Activated CD4-positive, alpha-beta T cell treated with anti-CD3 and anti-CD28 coated beads, Interleukin-2, Interleukin-4, amounts not matched to agents 100 ng/mL and 50 ng/mL, durations not matched to agents 16 hours and 8 hours (primary cell): ENCODE measurements at regions not wholly inside any gene's neighbourhood (a gene's known extent, or its start where the extent isn't known, plus 50 kb on each side); places are given as distances from the start of the nearest gene placed in this dataset.

Source experiments
- DNase-seq: peaks from one replicate; pipeline ENCODE4 v3.0.0-alpha.2; 2020; ENCODE audit warnings: low spot score

GRCh38 chr2:5409898-5410381 lies 282.2 kb upstream of the SOX11 start:
- DNase-seq = no peak

- DNase-seq = no peak
These were observed 281.0 kb upstream of the SOX11 start for GRCh38 chr2:5410991-5411700.

- no peak for DNase-seq
These were observed 280.2 kb upstream of the SOX11 start for GRCh38 chr2:5412001-5412400.

- DNase-seq = no peak
These were observed 258.3 kb upstream of the SOX11 start for GRCh38 chr2:5433855-5434254.

DNA sequence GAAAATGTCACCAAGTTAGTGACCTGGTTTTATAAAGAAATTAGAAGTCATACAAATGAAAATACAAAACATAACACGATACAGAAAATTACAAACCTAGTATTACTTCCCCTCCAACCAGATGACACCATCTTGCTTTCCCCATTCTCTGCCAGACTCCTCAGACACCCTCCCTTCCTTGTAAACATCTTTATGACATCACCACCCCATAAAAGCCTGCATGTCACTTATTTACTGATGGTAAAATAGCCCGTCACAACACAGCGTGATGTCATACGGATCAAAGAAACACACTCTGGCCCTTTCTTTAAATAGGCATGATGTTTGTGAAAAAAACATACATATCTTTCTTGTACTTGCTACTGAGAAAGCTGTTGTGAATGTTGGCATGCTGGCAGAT lies 254.8 kb upstream of the SOX11 start:
- no peak for DNase-seq

DNA sequence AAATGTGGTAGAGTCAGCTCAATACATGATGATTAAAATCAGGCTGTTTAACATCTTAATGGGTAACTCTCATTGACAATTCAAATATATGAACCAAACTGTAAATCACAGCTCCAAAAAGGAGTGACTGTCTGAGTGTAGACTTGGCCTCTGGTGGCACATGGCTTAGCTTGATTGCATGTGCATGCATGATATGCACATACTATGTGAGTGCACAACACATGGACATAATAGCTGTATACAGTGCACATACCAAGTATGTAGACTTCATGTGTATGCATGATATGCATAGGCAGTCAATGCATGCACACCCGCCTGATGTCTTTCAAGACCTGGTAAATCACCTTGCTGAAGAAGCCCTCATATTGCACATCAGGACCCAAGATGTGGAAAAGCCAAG lies 252.0 kb upstream of the SOX11 start:
- DNase-seq = no peak

- no peak for DNase-seq
These were observed 249.4 kb upstream of the SOX11 start for GRCh38 chr2:5442736-5443135.

DNA sequence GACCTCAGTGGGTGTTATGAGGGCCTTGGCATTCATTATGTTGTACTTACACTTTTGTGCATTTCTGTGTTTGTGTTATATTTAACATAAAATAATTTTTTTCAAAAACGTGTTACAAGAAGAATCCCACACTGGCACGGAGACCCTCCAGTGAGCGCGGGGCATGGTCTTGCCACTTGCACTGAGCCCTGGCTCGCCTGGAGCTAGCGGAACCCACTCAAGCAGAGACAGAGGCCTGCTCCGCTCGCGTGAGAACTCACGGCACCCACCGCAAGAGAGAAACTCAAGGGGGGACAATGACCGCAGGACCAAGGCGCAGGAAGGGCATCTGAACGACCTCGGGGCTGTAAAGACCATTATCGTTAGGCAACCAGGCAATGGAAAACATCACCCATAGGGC lies 248.0 kb upstream of the SOX11 start:
- DNase-seq = no peak

DNA sequence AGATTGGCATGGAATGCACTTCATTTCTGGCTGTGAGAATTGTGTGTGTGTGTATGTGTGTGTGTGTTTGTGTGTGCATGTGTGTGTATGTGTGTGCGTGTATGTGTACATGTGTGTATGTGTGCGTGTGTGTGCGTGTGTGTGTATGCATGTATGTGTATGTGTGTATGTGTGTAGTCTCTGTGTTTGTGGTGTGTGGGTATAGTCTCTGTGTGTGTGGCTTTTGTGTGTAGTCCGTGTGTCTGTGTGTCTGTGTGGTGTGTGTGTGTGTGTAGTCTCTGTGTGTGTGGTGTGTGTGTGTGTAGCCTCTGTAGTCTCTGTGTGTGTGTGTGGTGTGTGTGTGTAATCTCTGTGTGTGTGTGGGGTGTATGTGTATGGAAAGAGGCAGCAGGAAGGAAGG lies 247.3 kb upstream of the SOX11 start:
- no peak for DNase-seq

GRCh38 chr2:5449867-5450266 lies 242.3 kb upstream of the SOX11 start:
- DNase-seq = no peak

DNA sequence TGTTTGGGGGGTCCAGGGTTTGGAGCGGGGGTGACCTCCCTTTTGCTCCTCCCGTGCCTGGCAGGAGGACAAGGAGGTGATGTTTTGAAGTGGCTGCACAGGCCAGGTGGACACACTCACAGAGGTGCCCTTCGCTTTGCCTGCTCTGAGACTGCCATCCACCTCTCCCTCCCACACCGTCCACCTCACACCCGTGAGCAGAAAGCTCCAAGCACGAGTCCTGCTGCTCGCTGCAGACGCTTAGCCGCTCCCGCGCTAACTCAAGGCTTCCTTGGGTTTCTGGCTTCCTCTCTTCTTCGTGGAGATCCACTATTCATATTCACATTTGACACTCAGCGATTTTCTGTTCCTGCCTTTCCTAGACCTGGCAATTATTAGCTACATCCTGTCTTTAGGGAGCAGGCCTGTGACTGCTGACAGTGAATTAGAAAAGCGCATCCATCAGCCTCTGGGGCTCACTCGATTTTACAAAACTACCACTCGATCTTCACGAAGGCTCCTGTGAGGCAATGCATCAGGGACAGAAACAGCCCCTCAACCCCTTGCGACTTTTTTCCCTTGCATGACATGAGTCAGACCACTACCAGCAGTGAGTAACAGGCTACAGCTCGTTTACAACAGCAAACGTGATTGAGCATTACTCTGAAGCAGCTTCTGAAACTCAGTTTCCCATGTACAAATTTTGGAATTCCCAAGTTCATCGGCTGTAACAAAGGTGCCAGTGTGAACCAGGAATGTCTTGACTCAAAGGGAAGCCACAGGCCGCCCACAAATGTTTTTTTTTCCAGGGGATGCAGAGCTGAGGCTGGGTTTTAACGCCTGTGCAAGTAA lies 238.7 kb upstream of the SOX11 start:
- DNase-seq = no peak

DNA sequence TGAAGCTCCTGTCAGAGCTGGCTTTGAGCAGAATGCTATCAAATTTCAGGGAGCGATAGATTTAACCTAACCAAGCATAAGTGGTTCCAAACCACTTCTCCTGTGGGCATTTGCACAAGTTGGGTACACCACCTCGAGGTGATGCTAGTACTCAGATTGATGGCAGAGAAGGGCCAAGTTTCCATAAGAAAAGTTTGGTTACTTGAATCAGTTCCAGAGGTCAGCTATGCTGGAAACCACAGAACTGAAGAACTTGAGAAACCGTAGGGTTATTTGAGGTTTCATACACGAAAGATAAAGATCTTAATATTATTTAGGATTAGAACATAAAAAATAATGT lies 238.2 kb upstream of the SOX11 start:
- DNase-seq = no peak

DNA sequence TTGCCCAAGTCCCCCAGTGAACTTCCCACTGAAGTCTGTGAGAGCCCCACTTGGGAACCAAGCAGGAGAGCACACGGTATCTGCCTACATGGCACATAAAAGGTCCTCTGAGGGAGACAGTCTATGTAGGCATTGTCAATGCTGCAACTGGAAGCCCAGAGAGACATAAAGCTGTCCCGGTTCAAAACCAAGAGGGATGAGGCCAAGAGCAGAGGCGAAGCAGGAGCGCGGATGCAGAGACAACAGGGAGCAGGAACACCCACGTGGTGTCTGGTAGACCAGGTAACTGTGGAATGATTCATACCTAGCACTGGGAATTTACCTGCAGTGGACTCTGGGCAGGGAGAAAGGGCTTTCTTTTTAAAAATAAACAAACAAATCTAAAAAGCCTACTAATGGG lies 233.1 kb upstream of the SOX11 start:
- no peak for DNase-seq

GRCh38 chr2:5464657-5465056 lies 227.5 kb upstream of the SOX11 start:
- no peak for DNase-seq

- no peak for DNase-seq
These were observed 226.3 kb upstream of the SOX11 start for GRCh38 chr2:5465859-5466258.

DNA sequence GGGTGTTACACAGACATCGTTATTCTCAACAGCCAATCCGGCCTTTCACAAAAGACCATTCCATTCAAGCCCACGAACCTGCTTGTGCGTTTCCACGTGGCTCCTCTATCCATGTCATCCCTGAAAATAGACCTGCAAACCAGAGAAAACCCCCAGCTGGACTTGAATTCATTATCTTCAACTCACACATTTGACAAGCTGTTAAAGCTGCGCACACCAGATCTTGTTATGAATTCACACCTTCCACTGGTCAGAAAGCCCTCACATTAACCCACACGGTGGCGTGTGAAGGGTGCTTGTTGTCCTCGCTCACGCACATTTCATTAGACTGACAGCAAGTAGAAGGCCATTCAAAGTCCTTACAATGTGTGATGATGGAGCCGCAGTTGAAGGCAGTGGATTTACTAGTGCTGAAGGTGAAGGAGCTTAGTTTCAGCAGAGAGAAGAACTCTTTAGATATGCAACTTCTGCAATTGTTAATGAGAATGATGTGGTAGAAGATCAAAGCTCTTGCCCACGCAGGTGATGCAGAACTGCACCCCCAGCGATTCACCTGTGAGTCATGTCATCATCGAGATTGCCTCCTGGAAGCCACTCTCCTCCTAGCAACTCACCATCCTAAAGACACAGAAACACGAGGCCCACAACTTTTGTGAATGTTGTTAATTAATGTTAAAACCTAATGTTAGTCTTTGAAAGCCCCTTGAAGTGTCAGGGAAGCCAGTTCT lies 224.8 kb upstream of the SOX11 start:
- no peak for DNase-seq

DNA sequence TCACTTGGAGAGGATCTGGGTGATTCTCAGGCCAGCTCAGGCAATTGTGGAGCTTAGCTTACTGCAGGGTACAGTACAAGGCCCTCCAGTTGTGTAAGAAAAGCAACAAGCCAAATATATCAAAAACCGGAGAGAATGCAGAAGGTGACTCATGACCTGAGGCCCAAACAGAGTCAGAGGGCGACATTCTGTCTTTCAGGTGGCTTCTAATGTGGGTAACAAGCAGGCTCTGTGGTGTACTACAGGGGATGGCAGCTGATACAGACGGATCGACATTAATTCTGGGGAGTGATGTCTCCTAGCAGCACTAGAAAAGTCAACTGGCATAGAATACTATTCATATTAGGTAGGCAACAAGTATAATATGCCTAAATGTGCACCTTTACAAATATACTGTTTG lies 219.5 kb upstream of the SOX11 start:
- DNase-seq = no peak

GRCh38 chr2:5473635-5474034 lies 218.5 kb upstream of the SOX11 start:
- DNase-seq = no peak

DNA sequence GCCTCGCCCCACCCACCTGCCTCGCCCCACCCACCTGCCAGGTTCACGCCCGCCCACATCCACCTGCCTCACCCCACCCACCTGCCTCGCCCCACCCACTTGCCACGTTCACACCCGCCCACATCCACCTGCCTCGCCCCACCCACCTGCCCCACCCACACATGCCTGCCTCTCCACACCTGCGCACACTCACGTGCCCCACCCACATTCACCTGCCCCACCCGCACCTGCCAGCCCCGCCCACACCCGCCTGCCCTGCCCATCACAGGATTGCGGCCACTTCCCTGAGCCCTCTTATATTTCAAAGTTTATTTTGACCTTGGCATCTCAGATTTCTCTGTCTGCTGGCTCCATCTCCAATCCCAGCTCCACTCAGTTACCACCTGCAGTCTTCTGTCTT lies 217.5 kb upstream of the SOX11 start:
- no peak for DNase-seq

- no peak for DNase-seq
These were observed 212.8 kb upstream of the SOX11 start for GRCh38 chr2:5479265-5479928.

GRCh38 chr2:5482929-5483331 lies 209.3 kb upstream of the SOX11 start:
- no peak for DNase-seq

- DNase-seq = no peak
These were observed 207.3 kb upstream of the SOX11 start for GRCh38 chr2:5484868-5485267.
